ENCODE measurements at regions not wholly inside any gene's neighbourhood (a gene's known extent, or its start where the extent isn't known, plus 50 kb on each side); places are given as distances from the start of the nearest gene placed in this dataset.

GRCh38 chr14:88929656-88930436, 105.4 kb downstream of the TTC8 start:
- Mint-ChIP-seq H3K4me3 (no peak overlapping the region), H3K27me3 (peaks cover 20 to 46% of the 10 kb centered on the region in 2 donors), H3K9me3 (peaks cover 2 to 19% (median 11%) of the 10 kb centered on the region in 5 donors), H3K27ac (no peak overlapping the region), H3K36me3 (peaks cover 0 to 5% (median 0%) of the 10 kb centered on the region in 3 donors), H3K4me1 (no peaks in the 10 kb centered on the region)
- no peaks in the 10 kb centered on the region for H3K27me3 ChIP-seq (ENCODE audit: insufficient read depth, low read length, poor library complexity, severe bottlenecking)
- ChIA-PET CTCF (no interaction called here), POLR2A (no interaction called here)
- DNase-seq = no peak
- H3K4me3 ChIP-seq (ENCODE audit: low read length) = no peak overlapping the region
- H3K4me1 ChIP-seq (ENCODE audit: insufficient read depth, low read length) = no peaks in the 10 kb centered on the region
- H3K27ac ChIP-seq (ENCODE audit: low read depth, low read length) = no peak overlapping the region
- H3K9me3 ChIP-seq (ENCODE audit: low read length) = no peaks in the 10 kb centered on the region
- no peaks in the 10 kb centered on the region for H3K36me3 ChIP-seq (ENCODE audit: insufficient read depth, low read length)

GRCh38 chr14:88931321-88932110, 107.1 kb downstream of the TTC8 start:
- H3K4me1 ChIP-seq (ENCODE audit: insufficient read depth, low read length) = no peaks in the 10 kb centered on the region
- no peaks in the 10 kb centered on the region for H3K27me3 ChIP-seq (ENCODE audit: insufficient read depth, low read length, poor library complexity, severe bottlenecking)
- no peaks in the 10 kb centered on the region for H3K9me3 ChIP-seq (ENCODE audit: low read length)
- no peak overlapping the region for H3K27ac ChIP-seq (ENCODE audit: low read depth, low read length)
- no peak overlapping the region for H3K4me3 ChIP-seq (ENCODE audit: low read length)
- ChIA-PET POLR2A (no interaction called here), CTCF (no interaction called here)
- no peaks in the 10 kb centered on the region for H3K36me3 ChIP-seq (ENCODE audit: insufficient read depth, low read length)
- H3K9me3 Mint-ChIP-seq = peaks cover 2 to 19% (median 9%) of the 10 kb centered on the region in 5 donors
- H3K36me3 Mint-ChIP-seq = no peaks in the 10 kb centered on the region
- H3K27me3 Mint-ChIP-seq = peaks cover 10 to 42% of the 10 kb centered on the region in 2 donors
- H3K27ac Mint-ChIP-seq = no peak overlapping the region
- no peak for DNase-seq
- no peak overlapping the region for H3K4me3 Mint-ChIP-seq
- no peaks in the 10 kb centered on the region for H3K4me1 Mint-ChIP-seq

- ChIA-PET CTCF (no interaction called here), POLR2A (no interaction called here)
- Histone ChIP-seq H3K4me1 (ENCODE audit: insufficient read depth, low read length) (no peaks in the 10 kb centered on the region), H3K36me3 (ENCODE audit: insufficient read depth, low read length) (no peaks in the 10 kb centered on the region), H3K27me3 (ENCODE audit: insufficient read depth, low read length, poor library complexity, severe bottlenecking) (no peaks in the 10 kb centered on the region), H3K4me3 (ENCODE audit: low read length) (no peak overlapping the region), H3K9me3 (ENCODE audit: low read length) (no peaks in the 10 kb centered on the region), H3K27ac (ENCODE audit: low read depth, low read length) (no peak overlapping the region)
- Mint-ChIP-seq H3K36me3 (no peaks in the 10 kb centered on the region), H3K4me1 (no peaks in the 10 kb centered on the region), H3K27ac (no peak overlapping the region), H3K27me3 (peaks cover 6 to 36% of the 10 kb centered on the region in 2 donors), H3K4me3 (no peak overlapping the region), H3K9me3 (peaks cover 2 to 18% (median 9%) of the 10 kb centered on the region in 5 donors)
- DNase-seq = no peak
Observed at GRCh38 chr14:88933191-88933590, 108.7 kb downstream of the TTC8 start.

GRCh38 chr14:88934351-88934806, 109.9 kb downstream of the TTC8 start:
- Histone ChIP-seq H3K36me3 (ENCODE audit: insufficient read depth, low read length) (no peaks in the 10 kb centered on the region), H3K27ac (ENCODE audit: low read depth, low read length) (no peak overlapping the region), H3K9me3 (ENCODE audit: low read length) (no peaks in the 10 kb centered on the region), H3K4me3 (ENCODE audit: low read length) (no peak overlapping the region), H3K27me3 (ENCODE audit: insufficient read depth, low read length, poor library complexity, severe bottlenecking) (no peaks in the 10 kb centered on the region), H3K4me1 (ENCODE audit: insufficient read depth, low read length) (no peaks in the 10 kb centered on the region)
- Mint-ChIP-seq H3K9me3 (peaks cover 2 to 14% (median 7%) of the 10 kb centered on the region in 5 donors), H3K27ac (no peak overlapping the region), H3K4me3 (no peak overlapping the region), H3K36me3 (no peaks in the 10 kb centered on the region), H3K27me3 (peaks cover 6 to 43% of the 10 kb centered on the region in 2 donors), H3K4me1 (no peaks in the 10 kb centered on the region)
- ChIA-PET CTCF (no interaction called here), POLR2A (no interaction called here)
- no peak for DNase-seq

- H3K27me3 Mint-ChIP-seq = peaks cover 14 to 50% of the 10 kb centered on the region in 2 donors
- Histone ChIP-seq H3K4me1 (ENCODE audit: insufficient read depth, low read length) (no peaks in the 10 kb centered on the region), H3K4me3 (ENCODE audit: low read length) (no peak overlapping the region), H3K27ac (ENCODE audit: low read depth, low read length) (no peak overlapping the region), H3K36me3 (ENCODE audit: insufficient read depth, low read length) (no peaks in the 10 kb centered on the region), H3K27me3 (ENCODE audit: insufficient read depth, low read length, poor library complexity, severe bottlenecking) (no peaks in the 10 kb centered on the region), H3K9me3 (ENCODE audit: low read length) (no peaks in the 10 kb centered on the region)
- no peak overlapping the region for H3K27ac Mint-ChIP-seq
- H3K4me3 Mint-ChIP-seq = no peak overlapping the region
- H3K9me3 Mint-ChIP-seq = peaks cover 0 to 7% (median 2%) of the 10 kb centered on the region in 5 donors
- H3K36me3 Mint-ChIP-seq = no peaks in the 10 kb centered on the region
- ChIA-PET POLR2A (no interaction called here), CTCF (no interaction called here)
- DNase-seq = no peak
- no peaks in the 10 kb centered on the region for H3K4me1 Mint-ChIP-seq
Observed at GRCh38 chr14:88935083-88935482, 110.6 kb downstream of the TTC8 start.

DNA sequence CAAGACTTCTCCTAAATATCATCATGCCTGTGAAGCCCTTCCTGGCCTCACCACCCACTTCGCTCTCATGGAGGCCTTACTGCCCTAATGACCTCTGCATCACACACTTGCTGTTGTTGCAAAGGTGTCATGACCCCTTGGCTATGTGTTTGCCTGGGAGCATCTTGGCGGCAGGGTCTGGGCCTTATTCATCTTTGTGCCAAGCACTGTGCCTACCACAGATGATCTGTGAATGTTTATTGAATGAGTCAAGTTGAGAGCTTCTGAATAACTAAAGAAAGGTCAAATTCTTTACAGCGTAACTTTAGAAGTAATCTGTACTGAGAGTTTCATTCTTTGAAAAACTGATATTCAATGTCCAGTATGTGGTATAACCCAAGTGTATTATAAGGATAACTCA, 113.3 kb downstream of the TTC8 start:
- peaks cover 12 to 45% of the 10 kb centered on the region in 2 donors for H3K27me3 Mint-ChIP-seq
- CTCF ChIA-PET = no interaction called here
- Histone ChIP-seq H3K9me3 (ENCODE audit: low read length) (no peaks in the 10 kb centered on the region), H3K4me3 (ENCODE audit: low read length) (no peak overlapping the region), H3K4me1 (ENCODE audit: insufficient read depth, low read length) (no peaks in the 10 kb centered on the region), H3K36me3 (ENCODE audit: insufficient read depth, low read length) (no peaks in the 10 kb centered on the region), H3K27ac (ENCODE audit: low read depth, low read length) (no peak overlapping the region), H3K27me3 (ENCODE audit: insufficient read depth, low read length, poor library complexity, severe bottlenecking) (no peaks in the 10 kb centered on the region)
- POLR2A ChIA-PET = no interaction called here
- H3K27ac Mint-ChIP-seq = no peak overlapping the region
- H3K4me1 Mint-ChIP-seq = no peaks in the 10 kb centered on the region
- no peak overlapping the region for H3K4me3 Mint-ChIP-seq
- H3K36me3 Mint-ChIP-seq = no peaks in the 10 kb centered on the region
- DNase-seq = no peak
- H3K9me3 Mint-ChIP-seq = peaks cover 0 to 2% (median 0%) of the 10 kb centered on the region in 5 donors

- Mint-ChIP-seq H3K4me3 (no peak overlapping the region), H3K27ac (no peak overlapping the region), H3K9me3 (peaks cover 2 to 8% (median 5%) of the 10 kb centered on the region in 5 donors), H3K27me3 (peaks cover 25 to 59% of the 10 kb centered on the region in 2 donors), H3K36me3 (no peaks in the 10 kb centered on the region), H3K4me1 (no peaks in the 10 kb centered on the region)
- no peak overlapping the region for H3K27ac ChIP-seq (ENCODE audit: low read depth, low read length)
- no peaks in the 10 kb centered on the region for H3K27me3 ChIP-seq (ENCODE audit: insufficient read depth, low read length, poor library complexity, severe bottlenecking)
- no peak for DNase-seq
- H3K9me3 ChIP-seq (ENCODE audit: low read length) = no peaks in the 10 kb centered on the region
- H3K4me1 ChIP-seq (ENCODE audit: insufficient read depth, low read length) = no peaks in the 10 kb centered on the region
- no peaks in the 10 kb centered on the region for H3K36me3 ChIP-seq (ENCODE audit: insufficient read depth, low read length)
- ChIA-PET POLR2A (no interaction called here), CTCF (no interaction called here)
- H3K4me3 ChIP-seq (ENCODE audit: low read length) = no peak overlapping the region
Observed at GRCh38 chr14:88940671-88941070, 116.2 kb downstream of the TTC8 start.

- ChIA-PET CTCF (no interaction called here), POLR2A (no interaction called here)
- no peak for DNase-seq
- H3K27me3 Mint-ChIP-seq = peaks cover 25 to 66% of the 10 kb centered on the region in 2 donors
- Histone ChIP-seq H3K36me3 (ENCODE audit: insufficient read depth, low read length) (no peaks in the 10 kb centered on the region), H3K4me1 (ENCODE audit: insufficient read depth, low read length) (no peaks in the 10 kb centered on the region), H3K27me3 (ENCODE audit: insufficient read depth, low read length, poor library complexity, severe bottlenecking) (no peaks in the 10 kb centered on the region), H3K27ac (ENCODE audit: low read depth, low read length) (no peak overlapping the region), H3K9me3 (ENCODE audit: low read length) (no peaks in the 10 kb centered on the region), H3K4me3 (ENCODE audit: low read length) (no peak overlapping the region)
- H3K27ac Mint-ChIP-seq = no peak overlapping the region
- H3K36me3 Mint-ChIP-seq = no peaks in the 10 kb centered on the region
- H3K4me1 Mint-ChIP-seq = no peaks in the 10 kb centered on the region
- peaks cover 2 to 8% (median 5%) of the 10 kb centered on the region in 5 donors for H3K9me3 Mint-ChIP-seq
- H3K4me3 Mint-ChIP-seq = no peak overlapping the region
Observed at GRCh38 chr14:88941414-88941813, 117.0 kb downstream of the TTC8 start.
